Cerebellar nuclear complex (tissue), 1 donor: ENCODE measurements at regions not wholly inside any gene's neighbourhood (a gene's known extent, or its start where the extent isn't known, plus 50 kb on each side); places are given as distances from the start of the nearest gene placed in this dataset.

Source experiments
- DNase-seq, 2 experiments: peaks; one replicate each; lab custom pipeline; 2025; lab: John Stamatoyannopoulos, UW

DNA sequence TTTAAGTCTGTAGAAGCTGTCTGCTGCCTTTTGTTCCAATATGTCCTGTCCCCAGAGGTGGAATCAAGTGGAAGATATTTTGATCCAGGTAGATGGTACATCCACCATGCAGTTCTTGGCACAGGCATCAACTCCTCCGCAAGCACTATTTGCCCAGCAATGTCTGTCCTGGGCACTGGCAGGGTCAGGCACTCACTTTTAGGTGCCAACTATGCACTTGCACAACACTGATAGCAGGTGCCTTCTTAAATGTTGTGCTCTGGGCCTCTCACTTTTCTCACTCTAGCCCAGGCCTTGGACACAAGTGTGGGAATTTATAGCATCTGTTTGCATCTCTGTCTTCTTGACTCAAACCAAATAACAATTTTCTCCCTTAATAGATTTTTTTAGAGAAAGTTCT lies 140.5 kb upstream of the UBE2E2 start:
- no peak for DNase-seq

DNA sequence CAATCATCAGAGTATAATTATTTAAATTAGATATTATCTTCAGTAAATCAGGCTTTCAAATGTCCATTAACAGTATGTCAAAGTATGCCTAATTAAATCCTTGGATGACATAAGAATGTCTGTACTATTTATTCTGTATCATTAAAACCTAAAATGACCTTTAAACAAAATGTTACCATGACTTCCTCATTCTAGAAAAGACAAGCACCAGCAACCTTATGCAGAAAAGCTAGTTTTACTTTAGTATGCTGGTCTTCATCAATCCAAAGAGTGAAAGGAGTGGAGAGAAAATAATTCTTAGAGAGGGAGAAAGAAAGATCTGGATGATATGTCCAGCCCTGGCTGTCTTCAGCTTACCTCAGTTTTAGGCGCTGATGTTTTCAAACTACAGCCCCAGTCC lies 140.1 kb upstream of the UBE2E2 start:
- no peak for DNase-seq

DNA sequence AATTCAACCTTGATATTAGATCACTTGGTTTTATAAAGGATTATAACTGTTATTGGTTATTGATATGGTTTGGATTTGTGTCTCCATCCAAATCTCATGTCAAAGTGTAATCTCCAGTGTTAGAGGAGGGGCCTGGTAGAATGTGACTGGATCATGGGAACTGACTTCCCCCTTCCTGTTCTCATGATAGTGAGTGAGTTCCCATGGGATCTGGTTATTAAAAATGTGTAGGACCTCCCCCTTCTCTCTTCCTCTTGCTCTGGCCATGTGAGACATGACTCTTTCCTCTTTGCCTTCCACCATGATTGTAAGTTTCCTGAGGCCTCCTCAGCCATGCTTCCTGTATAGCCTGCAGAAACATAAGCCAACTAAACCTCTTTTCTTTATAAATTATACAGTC lies 136.0 kb upstream of the UBE2E2 start:
- no peak for DNase-seq

- DNase-seq = no peak
These were observed 135.0 kb upstream of the UBE2E2 start for GRCh38 chr3:23068016-23068728.

GRCh38 chr3:23071296-23071695 lies 131.8 kb upstream of the UBE2E2 start:
- no peak for DNase-seq

DNA sequence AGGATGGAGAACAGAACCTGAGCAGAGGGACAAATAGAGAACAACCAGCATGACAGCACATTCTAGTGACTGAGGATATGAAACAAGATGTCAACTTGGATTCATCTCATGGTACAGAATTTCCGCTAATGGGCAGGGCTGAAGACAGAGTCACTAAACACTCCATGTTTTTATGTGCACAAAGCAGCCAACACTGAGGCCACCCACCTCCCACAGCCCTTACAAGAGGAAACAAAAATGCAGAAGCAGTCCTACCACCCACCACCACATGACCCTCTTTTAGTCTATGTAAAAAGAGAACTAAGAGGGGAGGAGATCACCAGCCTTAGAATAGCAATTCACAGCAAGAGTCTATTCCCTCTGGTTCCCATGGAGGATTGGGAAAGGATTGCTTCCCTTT lies 131.4 kb upstream of the UBE2E2 start:
- no peak for DNase-seq

DNA sequence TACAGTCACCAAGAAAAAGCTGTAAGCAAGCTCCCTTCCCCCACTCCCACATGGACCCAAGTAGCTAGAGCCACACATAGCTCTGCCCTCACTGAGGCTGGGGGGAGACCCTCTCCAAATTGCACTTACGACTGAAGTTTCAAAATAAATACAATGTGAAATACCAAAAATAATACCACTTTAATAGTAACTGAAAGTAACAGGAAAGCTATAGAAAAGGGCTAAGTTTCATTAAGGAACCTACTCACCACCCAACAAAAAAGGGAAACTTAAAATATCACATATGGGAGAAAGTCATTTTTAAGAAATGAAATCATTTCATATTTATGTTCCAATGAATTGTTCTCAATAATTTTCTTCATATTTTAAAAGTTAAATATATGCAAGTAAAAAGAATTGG lies 130.4 kb upstream of the UBE2E2 start:
- DNase-seq = no peak

DNA sequence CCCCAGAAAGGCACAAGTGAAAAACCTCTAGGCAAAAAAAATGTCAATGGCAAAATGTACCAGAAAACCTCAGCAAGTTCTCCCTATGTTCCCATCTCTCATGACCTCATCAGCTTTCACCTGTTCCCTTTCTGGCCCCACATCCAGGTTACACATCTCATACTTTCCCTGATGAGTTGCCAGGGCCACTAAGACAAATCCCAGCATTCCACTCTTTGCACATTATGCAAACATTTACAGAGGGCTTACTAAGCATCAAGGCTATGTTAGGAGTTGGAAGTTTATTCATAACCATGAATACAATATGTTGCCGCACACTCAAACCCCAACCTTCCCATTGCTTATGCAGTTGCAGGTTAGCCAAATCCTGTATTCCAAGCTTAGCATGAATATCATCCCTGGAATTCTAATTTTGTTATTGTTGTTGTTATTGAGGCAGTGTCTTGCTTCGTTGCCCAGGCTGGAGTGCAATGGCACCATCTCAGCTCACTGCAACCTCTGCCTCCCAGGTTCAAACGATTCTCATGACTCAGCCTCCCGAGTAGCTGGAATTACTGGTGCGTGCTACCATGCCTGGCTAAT lies 129.3 kb upstream of the UBE2E2 start:
- DNase-seq = no peak

GRCh38 chr3:23075496-23075895 lies 127.6 kb upstream of the UBE2E2 start:
- no peak for DNase-seq

- DNase-seq = no peak
These were observed 126.7 kb upstream of the UBE2E2 start for GRCh38 chr3:23076437-23076836.

DNA sequence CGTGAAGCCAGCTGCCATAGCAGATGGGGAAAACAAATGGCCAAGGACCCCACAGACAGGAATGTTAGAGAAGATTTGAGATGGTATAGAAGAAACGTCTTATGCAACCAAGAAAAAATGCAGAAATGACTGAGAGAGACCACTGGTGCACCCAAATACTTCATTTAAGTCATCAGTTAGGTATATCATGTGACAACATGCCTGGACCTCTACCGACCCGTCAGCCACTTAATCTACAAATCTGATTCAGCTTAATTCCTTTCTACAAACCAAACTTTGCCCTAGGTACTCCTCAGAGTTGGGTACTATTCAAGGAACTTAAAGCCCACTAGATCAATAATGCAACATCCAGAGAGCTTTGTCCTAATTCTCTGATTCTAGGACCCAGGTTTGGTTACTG lies 126.0 kb upstream of the UBE2E2 start:
- DNase-seq = no peak

GRCh38 chr3:23078735-23079134 lies 124.4 kb upstream of the UBE2E2 start:
- DNase-seq = no peak

- no peak for DNase-seq
These were observed 123.2 kb upstream of the UBE2E2 start for GRCh38 chr3:23079976-23080375.

DNA sequence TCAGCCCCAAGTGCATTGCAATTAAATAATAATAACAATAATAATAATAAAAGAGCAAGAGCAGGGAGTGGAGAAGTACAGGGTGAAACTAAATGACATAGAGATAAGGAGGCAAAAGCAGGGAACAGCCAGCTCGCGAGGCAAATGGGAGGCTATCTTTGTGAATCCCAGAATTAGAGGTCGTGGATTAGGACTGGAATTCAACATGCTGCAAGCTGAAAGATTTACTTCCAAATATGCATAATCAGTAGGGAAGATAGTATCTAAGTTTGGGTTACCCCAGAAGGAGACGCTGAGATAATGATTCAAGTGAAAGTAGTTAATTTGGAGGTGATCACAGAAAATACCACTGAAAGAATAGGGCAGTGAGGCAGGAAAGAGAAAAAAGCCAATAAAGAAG lies 119.4 kb upstream of the UBE2E2 start:
- no peak for DNase-seq

DNA sequence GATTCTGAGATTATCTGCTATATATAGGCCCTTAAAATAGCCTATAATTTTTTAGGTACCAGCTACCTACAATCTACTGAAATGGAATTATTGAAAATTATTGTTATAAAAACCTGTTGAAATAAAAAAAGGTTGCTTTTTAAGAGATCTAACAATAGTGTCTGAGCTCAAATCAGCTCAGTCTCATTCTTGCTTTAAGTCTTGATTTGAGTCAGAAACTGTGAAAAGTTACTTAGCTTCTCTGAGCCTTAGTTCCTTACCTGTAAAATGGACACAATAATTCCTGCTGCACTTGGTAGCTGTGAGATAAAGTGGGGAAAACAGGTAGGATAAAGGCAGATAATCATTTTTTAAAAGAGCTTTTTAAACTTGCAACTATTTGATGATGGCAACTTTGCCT lies 118.8 kb upstream of the UBE2E2 start:
- no peak for DNase-seq

DNA sequence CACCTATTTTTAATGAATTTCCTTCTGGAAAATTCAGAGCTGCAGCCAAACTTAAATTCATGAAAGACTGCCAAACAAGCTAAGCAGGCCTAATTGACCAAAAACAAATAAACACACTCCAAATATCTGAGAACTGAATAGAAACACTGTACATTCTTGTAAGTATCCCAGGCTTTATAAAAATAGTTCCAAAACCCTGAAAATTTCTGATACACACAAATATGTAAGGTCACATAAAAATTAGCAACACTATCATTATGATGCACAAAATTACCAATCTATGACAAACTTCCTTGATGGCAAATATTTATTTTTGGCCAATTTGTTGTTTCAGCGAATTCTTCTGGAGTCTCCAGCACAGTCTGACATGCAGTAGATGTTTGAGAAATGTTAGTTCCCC lies 117.9 kb upstream of the UBE2E2 start:
- DNase-seq = no peak

DNA sequence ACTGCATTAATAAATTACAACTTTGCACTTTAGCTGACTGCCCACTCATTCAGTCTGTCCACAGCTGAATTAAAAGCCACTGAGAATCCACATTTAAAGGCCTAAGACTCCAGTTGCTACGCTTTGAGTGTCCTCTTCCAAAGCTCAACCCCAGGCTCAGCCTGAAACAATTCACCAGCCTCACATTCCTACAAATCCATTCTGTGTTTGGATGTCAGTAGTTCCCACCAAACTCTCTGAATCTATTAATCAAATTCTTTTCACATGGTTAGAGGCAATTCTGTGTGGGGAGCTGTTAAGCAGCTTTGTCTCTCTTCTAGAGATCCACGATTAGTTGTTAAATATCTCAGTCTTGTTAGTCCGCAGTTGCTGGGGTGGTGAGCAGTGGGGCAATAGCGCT lies 116.8 kb upstream of the UBE2E2 start:
- DNase-seq = no peak

GRCh38 chr3:23086831-23087230 lies 116.3 kb upstream of the UBE2E2 start:
- no peak for DNase-seq

GRCh38 chr3:23094412-23094811 lies 108.7 kb upstream of the UBE2E2 start:
- DNase-seq = no peak

DNA sequence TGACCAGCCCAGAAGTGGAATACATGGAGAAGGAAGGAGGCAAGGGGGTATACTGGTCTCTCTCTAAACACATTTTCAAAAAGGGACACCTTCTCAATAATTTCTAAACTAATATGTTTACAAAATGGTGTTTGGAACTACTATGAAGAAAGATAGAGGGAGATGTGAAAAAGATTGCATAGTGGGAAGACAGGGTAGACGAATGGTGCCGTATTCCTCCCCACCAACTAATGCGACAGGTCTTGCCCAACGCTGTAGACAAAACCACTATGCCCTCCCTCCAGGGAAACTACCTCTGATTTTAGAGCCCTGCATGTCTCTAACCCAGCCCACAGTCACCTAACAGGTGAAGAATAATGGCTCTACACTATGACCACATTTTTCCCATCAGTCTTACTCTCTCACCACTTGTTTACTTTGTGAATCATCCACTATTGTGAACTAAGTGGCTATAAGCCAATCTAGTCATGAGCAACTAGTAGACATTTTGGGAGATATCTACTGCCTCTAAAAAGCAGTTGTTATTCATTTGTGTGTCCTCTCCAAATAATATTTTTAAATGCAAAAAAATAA lies 108.2 kb upstream of the UBE2E2 start:
- no peak for DNase-seq

GRCh38 chr3:23096041-23096440 lies 107.1 kb upstream of the UBE2E2 start:
- DNase-seq = no peak

DNA sequence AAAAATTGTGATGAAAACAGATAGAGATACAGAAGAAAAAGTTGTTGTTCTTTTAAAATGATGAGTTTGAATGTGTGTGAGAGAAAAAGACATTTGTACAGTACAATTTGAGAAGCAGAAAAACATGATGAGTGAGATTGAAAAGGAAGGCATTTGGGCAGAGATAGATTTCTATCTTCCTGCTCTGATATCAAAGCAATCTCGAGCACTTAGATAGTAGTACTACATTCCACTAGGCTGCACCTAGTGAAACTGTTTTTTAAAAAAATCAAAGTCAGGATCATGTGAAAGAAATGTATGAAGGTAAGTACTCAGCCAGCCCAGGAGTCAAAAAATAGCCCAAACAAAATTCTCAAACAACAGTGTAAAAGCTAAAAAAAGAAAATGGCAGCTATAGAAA lies 104.1 kb upstream of the UBE2E2 start:
- DNase-seq = no peak

GRCh38 chr3:23099677-23100076 lies 103.5 kb upstream of the UBE2E2 start:
- no peak for DNase-seq

- no peak for DNase-seq
These were observed 103.0 kb upstream of the UBE2E2 start for GRCh38 chr3:23100106-23100505.
